HG03565 (cell line): ENCODE measurements at regions not wholly inside any gene's neighbourhood (a gene's known extent, or its start where the extent isn't known, plus 50 kb on each side); places are given as distances from the start of the nearest gene placed in this dataset.
"Not testable (repeated sequence)": the region's sequence is repeated elsewhere in the genome, so short reads cannot be mapped to it uniquely, and the experiment has no call there.

Experiments used
- ATAC-seq: cut with Tn5 transposase; IDR thresholded peaks from one replicate; pipeline ENCODE4 v1.9.1; 2021; ENCODE audit warnings: mild to moderate bottlenecking, moderate library complexity; ENCODE audit not compliant: unreplicated experiment

GRCh38 chr2:160550048-160550447 lies 56.4 kb upstream of the RBMS1 start:
- no peak for ATAC-seq

- ATAC-seq, result no peak
Measured at GRCh38 chr2:160551259-160551658, 57.7 kb upstream of the RBMS1 start.

GRCh38 chr2:160555420-160556071 lies 61.9 kb upstream of the RBMS1 start:
- no peak for ATAC-seq

GRCh38 chr2:160557903-160558302 lies 64.3 kb upstream of the RBMS1 start:
- no peak for ATAC-seq

- no peak for ATAC-seq
Measured at GRCh38 chr2:160558531-160558930, 64.9 kb upstream of the RBMS1 start.

GRCh38 chr2:160561551-160562295 lies 68.1 kb upstream of the RBMS1 start:
- ATAC-seq, result no peak

GRCh38 chr2:160562730-160563129 lies 69.1 kb upstream of the RBMS1 start:
- ATAC-seq, result no peak

GRCh38 chr2:160564591-160564990 lies 71.0 kb upstream of the RBMS1 start:
- ATAC-seq, result no peak

GRCh38 chr2:160565099-160565845 lies 71.7 kb upstream of the RBMS1 start:
- ATAC-seq, result no peak

- ATAC-seq, result no peak
Measured at GRCh38 chr2:160566717-160567116, 73.1 kb upstream of the RBMS1 start.

- no peak for ATAC-seq
Measured at GRCh38 chr2:160568856-160569255, 75.2 kb upstream of the RBMS1 start.

- no peak for ATAC-seq
Measured at GRCh38 chr2:160570376-160570775, 76.8 kb upstream of the RBMS1 start.

- no peak for ATAC-seq
Measured at GRCh38 chr2:160574468-160575140, 81.0 kb upstream of the RBMS1 start.

- peak; percentile 35 for ATAC-seq
Measured at GRCh38 chr2:160575368-160575767, 81.8 kb upstream of the RBMS1 start.

GRCh38 chr2:160576054-160576499 lies 82.5 kb upstream of the RBMS1 start:
- no peak for ATAC-seq

GRCh38 chr2:160577081-160577480 lies 83.5 kb upstream of the RBMS1 start:
- not testable (repeated sequence) for ATAC-seq

- no peak for ATAC-seq
Measured at GRCh38 chr2:160581035-160581434, 87.4 kb upstream of the RBMS1 start.

GRCh38 chr2:160581448-160581847 lies 87.8 kb upstream of the RBMS1 start:
- no peak for ATAC-seq

GRCh38 chr2:160582081-160582480 lies 88.5 kb upstream of the RBMS1 start:
- ATAC-seq, result no peak

- ATAC-seq, result no peak
Measured at GRCh38 chr2:160582490-160583145, 89.0 kb upstream of the RBMS1 start.

- ATAC-seq, result no peak
Measured at GRCh38 chr2:160583146-160583535, 89.5 kb upstream of the RBMS1 start.
